WTC11 (cell line): ENCODE measurements at regions not wholly inside any gene's neighbourhood (a gene's known extent, or its start where the extent isn't known, plus 50 kb on each side); places are given as distances from the start of the nearest gene placed in this dataset.

Source experiments
- ATAC-seq: fragments of 200-7000 bp; cut with Tn5 transposase; 2 replicates; pipeline ENCODE4 v1.10.0; 2021; ENCODE audit warnings: mild to moderate bottlenecking, moderate library complexity
- CTCF ChIA-PET: fragments of 300-600 bp; sonication (Branson Sonifier 250); formaldehyde crosslinking; loops from one replicate; lab custom pipeline; 2021; ENCODE audit warnings: antibody characterized with exemption; lab: Charles Lee
- POLR2A ChIA-PET: fragments of 350-600 bp; sonication (Branson Sonifier 250); formaldehyde crosslinking; loops from one replicate; lab custom pipeline; 2021; ENCODE audit warnings: antibody characterized with exemption; lab: Charles Lee
- DNase-seq: peaks from one replicate; pipeline ENCODE4 v3.0.0; 2021; ENCODE audit warnings: low spot score
- H3K27ac Mint-ChIP-seq: 2 replicates; pipeline ENCODE4 v1.8.0; 2021; ENCODE audit warnings: mixed read lengths
- H3K27me3 Mint-ChIP-seq: 2 replicates; pipeline ENCODE4 v1.8.0; 2021; ENCODE audit warnings: low read depth, mild to moderate bottlenecking, moderate library complexity, mixed read lengths
- H3K36me3 Mint-ChIP-seq: 2 replicates; pipeline ENCODE4 v1.8.0; 2021; ENCODE audit warnings: mixed read lengths
- H3K4me1 Mint-ChIP-seq: 2 replicates; pipeline ENCODE4 v1.8.0; 2022; ENCODE audit warnings: mixed read lengths
- H3K4me3 Mint-ChIP-seq: 2 replicates; pipeline ENCODE4 v1.8.0; 2021; ENCODE audit warnings: mild to moderate bottlenecking, moderate library complexity, mixed read lengths
- H3K9me3 Mint-ChIP-seq: 2 replicates; pipeline ENCODE4 v1.8.0; 2021; ENCODE audit warnings: mixed read lengths
- GABPB1 ChIP-seq: sonication (generic); formaldehyde crosslinking; IDR thresholded peaks from 2 replicates; pipeline ENCODE4 v1.8.1; 2023; ENCODE audit warnings: mild to moderate bottlenecking, missing genetic modification reagents
- JUN ChIP-seq: sonication (generic); formaldehyde crosslinking; IDR thresholded peaks from 2 replicates; pipeline ENCODE4 v1.8.0; 2023; ENCODE audit warnings: mild to moderate bottlenecking, missing genetic modification reagents
- NR2C2 ChIP-seq: sonication (generic); formaldehyde crosslinking; IDR thresholded peaks from 2 replicates; pipeline ENCODE4 v1.8.0; 2022; ENCODE audit warnings: mild to moderate bottlenecking, missing genetic modification reagents
- ZNF671 ChIP-seq: fragments of 250-450 bp; sonication (Bioruptor Pico); IDR thresholded peaks from 2 replicates; pipeline ENCODE4 v1.8.0; 2021; ENCODE audit warnings: mild to moderate bottlenecking
- TF ChIP-seq, protein P1 (sequence below): sonication (generic); formaldehyde crosslinking; IDR thresholded peaks from 2 replicates; pipeline ENCODE4 v1.8.1; 2023; ENCODE audit warnings: mild to moderate bottlenecking, moderate library complexity, missing genetic modification reagents
- TF ChIP-seq, protein P2 (sequence below): fragments of 250-450 bp; sonication (Bioruptor Pico); IDR thresholded peaks from 2 replicates; pipeline ENCODE4 v1.9.0; 2021; ENCODE audit warnings: mild to moderate bottlenecking

DNA sequence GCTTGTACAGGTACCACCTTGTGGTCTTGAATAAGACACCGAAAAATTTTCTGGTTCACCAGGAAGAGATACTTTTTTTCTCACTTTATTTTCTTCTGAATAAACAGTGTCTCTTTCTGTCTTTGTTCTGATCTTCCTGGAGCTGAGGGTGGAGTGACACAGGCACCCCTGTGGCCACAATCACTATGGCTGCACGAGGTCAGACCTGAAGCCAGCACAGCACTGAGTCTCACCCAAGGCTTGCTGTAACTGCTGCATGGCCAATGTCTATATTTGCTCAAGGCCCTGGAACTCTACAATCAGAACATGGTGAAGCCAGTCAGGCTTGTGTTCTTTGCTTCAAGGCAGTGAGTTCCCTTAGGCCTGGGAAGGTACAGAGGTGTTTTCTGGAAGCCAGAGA, 87.2 kb downstream of the GPR174 start:
- Mint-ChIP-seq H3K36me3 (no peaks in the 10 kb centered on the region), H3K9me3 (peaks cover 3% of the 10 kb centered on the region; the same call in 1 of the 2 replicates), H3K27ac (no peak overlapping the region), H3K4me1 (no peaks in the 10 kb centered on the region), H3K27me3 (no peaks in the 10 kb centered on the region; the same call in 1 of the 2 replicates), H3K4me3 (no peak overlapping the region)
- CTCF ChIA-PET, result no interaction called here
- TF ChIP-seq ZNF671 (no peak), GABPB1 (CRISPR knock-in tag) (no peak), JUN (no peak), NR2C2 (CRISPR knock-in tag) (no peak)
- TF ChIP-seq, protein P1, sequence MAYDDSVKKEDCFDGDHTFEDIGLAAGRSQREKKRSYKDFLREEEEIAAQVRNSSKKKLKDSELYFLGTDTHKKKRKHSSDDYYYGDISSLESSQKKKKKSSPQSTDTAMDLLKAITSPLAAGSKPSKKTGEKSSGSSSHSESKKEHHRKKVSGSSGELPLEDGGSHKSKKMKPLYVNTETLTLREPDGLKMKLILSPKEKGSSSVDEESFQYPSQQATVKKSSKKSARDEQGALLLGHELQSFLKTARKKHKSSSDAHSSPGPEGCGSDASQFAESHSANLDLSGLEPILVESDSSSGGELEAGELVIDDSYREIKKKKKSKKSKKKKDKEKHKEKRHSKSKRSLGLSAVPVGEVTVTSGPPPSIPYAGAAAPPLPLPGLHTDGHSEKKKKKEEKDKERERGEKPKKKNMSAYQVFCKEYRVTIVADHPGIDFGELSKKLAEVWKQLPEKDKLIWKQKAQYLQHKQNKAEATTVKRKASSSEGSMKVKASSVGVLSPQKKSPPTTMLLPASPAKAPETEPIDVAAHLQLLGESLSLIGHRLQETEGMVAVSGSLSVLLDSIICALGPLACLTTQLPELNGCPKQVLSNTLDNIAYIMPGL (CRISPR knock-in tag), result no peak
- TF ChIP-seq, protein P2, sequence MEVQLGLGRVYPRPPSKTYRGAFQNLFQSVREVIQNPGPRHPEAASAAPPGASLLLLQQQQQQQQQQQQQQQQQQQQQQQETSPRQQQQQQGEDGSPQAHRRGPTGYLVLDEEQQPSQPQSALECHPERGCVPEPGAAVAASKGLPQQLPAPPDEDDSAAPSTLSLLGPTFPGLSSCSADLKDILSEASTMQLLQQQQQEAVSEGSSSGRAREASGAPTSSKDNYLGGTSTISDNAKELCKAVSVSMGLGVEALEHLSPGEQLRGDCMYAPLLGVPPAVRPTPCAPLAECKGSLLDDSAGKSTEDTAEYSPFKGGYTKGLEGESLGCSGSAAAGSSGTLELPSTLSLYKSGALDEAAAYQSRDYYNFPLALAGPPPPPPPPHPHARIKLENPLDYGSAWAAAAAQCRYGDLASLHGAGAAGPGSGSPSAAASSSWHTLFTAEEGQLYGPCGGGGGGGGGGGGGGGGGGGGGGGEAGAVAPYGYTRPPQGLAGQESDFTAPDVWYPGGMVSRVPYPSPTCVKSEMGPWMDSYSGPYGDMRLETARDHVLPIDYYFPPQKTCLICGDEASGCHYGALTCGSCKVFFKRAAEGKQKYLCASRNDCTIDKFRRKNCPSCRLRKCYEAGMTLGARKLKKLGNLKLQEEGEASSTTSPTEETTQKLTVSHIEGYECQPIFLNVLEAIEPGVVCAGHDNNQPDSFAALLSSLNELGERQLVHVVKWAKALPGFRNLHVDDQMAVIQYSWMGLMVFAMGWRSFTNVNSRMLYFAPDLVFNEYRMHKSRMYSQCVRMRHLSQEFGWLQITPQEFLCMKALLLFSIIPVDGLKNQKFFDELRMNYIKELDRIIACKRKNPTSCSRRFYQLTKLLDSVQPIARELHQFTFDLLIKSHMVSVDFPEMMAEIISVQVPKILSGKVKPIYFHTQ (CRISPR knock-in tag), result no peak
- POLR2A ChIA-PET, result no interaction called here
- DNase-seq (no peak), ATAC-seq (no peak)
